HCT116 (cell line): ENCODE measurements at regions not wholly inside any gene's neighbourhood (a gene's known extent, or its start where the extent isn't known, plus 50 kb on each side); places are given as distances from the start of the nearest gene placed in this dataset.

ENCODE experiments used
- ATAC-seq: fragments of 200-7000 bp; cut with Tn5 transposase; 2 replicates; pipeline ENCODE4 v1.9.1; 2020; ENCODE audit warnings: mild to moderate bottlenecking, moderate library complexity
- BruUV-seq: library from RNA; stranded (reverse); fragments of 400-500 nt; replicated peaks from 2 replicates; lab custom pipeline; 2021; lab: Mats Ljungman, UMichigan
- CTCF ChIA-PET: fragments of 300-600 bp; sonication (Branson Sonifier 250); formaldehyde crosslinking; loops from one replicate; lab custom pipeline; 2021; ENCODE audit warnings: antibody characterized with exemption; lab: Charles Lee
- POLR2A ChIA-PET: fragments of 300-600, 350-600 bp; sonication (Branson Sonifier 250); formaldehyde crosslinking; loops from one replicate; lab custom pipeline; 2021; ENCODE audit warnings: antibody characterized with exemption; lab: Charles Lee
- RAD21 ChIA-PET, 2 experiments: fragments of 300-600 bp; sonication (Branson Sonifier 250); formaldehyde crosslinking; loops; one replicate each; lab custom pipeline; 2023; ENCODE audit warnings: low total read pairs in 2 of 2; ENCODE audit not compliant: uncharacterized antibody in 2 of 2, unreplicated experiment in 2 of 2, low non-redundant PET in 1 of 2; lab: Charles Lee
- DNase-seq: peaks from one replicate; pipeline ENCODE4 v3.0.0-alpha.2; 2010; ENCODE audit warnings: low read depth, low spot score
- H2AFZ ChIP-seq: fragments of 200-600 bp; shearing (Covaris generic), sonication (generic); 2 replicates; pipeline ENCODE4 v1.6.1; 2017; ENCODE audit warnings: low read depth, mixed run types, mixed read lengths, antibody characterized with exemption, low read length; ENCODE audit not compliant: poor library complexity, severe bottlenecking
- H3K27ac ChIP-seq: 2 replicates; pipeline ENCODE4 v1.5.1; 2012; ENCODE audit warnings: low read depth, low read length
- H3K27me3 ChIP-seq: fragments of 200-600 bp; sonication (generic); 2 replicates; pipeline ENCODE4 v1.6.1; 2016; ENCODE audit warnings: mixed run types, low read length, mixed read lengths; ENCODE audit not compliant: insufficient read depth
- H3K36me3 ChIP-seq, 2 experiments: fragments of 200-500 bp in 1 of 2; fragments of 200-600 bp in 1 of 2; sonication (Bioruptor generic) in 1 of 2; sonication (generic) in 1 of 2; 2 replicates each; pipeline versions ENCODE4 v1.5.1 to v1.6.1; 2014 to 2016; ENCODE audit warnings: low read length in 2 of 2, inconsistent platforms in 1 of 2, mixed read lengths in 1 of 2, mixed run types in 1 of 2; ENCODE audit not compliant: insufficient read depth in 2 of 2, control insufficient read depth in 1 of 2
- H3K4me1 ChIP-seq, 2 experiments: fragments of 200-600 bp in 1 of 2; sonication (generic) in 1 of 2; 2 replicates each; pipeline versions ENCODE4 v1.5.1 to v1.6.1; 2012 to 2017; ENCODE audit warnings: low read length in 2 of 2, inconsistent platforms in 1 of 2, mild to moderate bottlenecking in 1 of 2, mixed read lengths in 1 of 2, mixed run types in 1 of 2, moderate library complexity in 1 of 2; ENCODE audit not compliant: insufficient read depth in 2 of 2, control insufficient read depth in 1 of 2
- H3K4me2 ChIP-seq: fragments of 200-600 bp; sonication (generic); 2 replicates; pipeline ENCODE4 v1.6.1; 2017; ENCODE audit warnings: mixed run types, low read length, mixed read lengths
- H3K4me3 ChIP-seq, 2 experiments: fragments of 200-600 bp in 1 of 2; sonication (generic) in 1 of 2; replicated peaks in 1 of 2; 2 replicates each; pipeline ENCODE4 v1.5.1; 2011 to 2016; ENCODE audit warnings: low read length in 2 of 2, control low read depth in 1 of 2, low read depth in 1 of 2, mild to moderate bottlenecking in 1 of 2, mixed read lengths in 1 of 2, mixed run types in 1 of 2
- H3K79me2 ChIP-seq: fragments of 200-600 bp; sonication (generic); 2 replicates; pipeline ENCODE4 v1.6.1; 2017; ENCODE audit warnings: mild to moderate bottlenecking, mixed run types, low read length, moderate library complexity, mixed read lengths; ENCODE audit not compliant: insufficient read depth
- H3K9ac ChIP-seq: fragments of 200-600 bp; sonication (generic); 2 replicates; pipeline ENCODE4 v1.6.1; 2016; ENCODE audit warnings: low read length, mixed read lengths
- H3K9me2 ChIP-seq: fragments of 200-600 bp; sonication (generic), shearing (Covaris generic); 2 replicates; pipeline ENCODE4 v1.6.1; 2017; ENCODE audit warnings: mixed run types, mild to moderate bottlenecking, moderate library complexity; ENCODE audit not compliant: insufficient read depth
- H3K9me3 ChIP-seq, 2 experiments: fragments of 200-500 bp in 1 of 2; fragments of 200-600 bp in 1 of 2; sonication (Bioruptor generic) in 1 of 2; sonication (generic) in 1 of 2; 2 replicates each; pipeline ENCODE4 v1.6.1; 2014 to 2017; ENCODE audit warnings: low read length in 2 of 2, mixed read lengths in 2 of 2, inconsistent platforms in 1 of 2, low read depth in 1 of 2, mild to moderate bottlenecking in 1 of 2, mixed run types in 1 of 2, moderate library complexity in 1 of 2; ENCODE audit not compliant: control insufficient read depth in 1 of 2, insufficient read depth in 1 of 2
- H4K20me1 ChIP-seq: fragments of 200-600 bp; sonication (generic), shearing (Covaris generic); 2 replicates; pipeline ENCODE4 v1.6.1; 2017; ENCODE audit warnings: mixed run types, mild to moderate bottlenecking, moderate library complexity; ENCODE audit not compliant: insufficient read depth
- CBX3 ChIP-seq: IDR thresholded peaks from 2 replicates; pipeline ENCODE4 v1.6.1; 2012; ENCODE audit warnings: low read depth
- EGR1 ChIP-seq: IDR thresholded peaks from 2 replicates; pipeline ENCODE4 v1.6.1; 2012; ENCODE audit warnings: low read depth
- ELF1 ChIP-seq: IDR thresholded peaks from 2 replicates; pipeline ENCODE4 v1.6.1; 2012; ENCODE audit warnings: low read depth, borderline replicate concordance
- EZH2phosphoT487 ChIP-seq: fragments of 200-600 bp; IDR thresholded peaks from 2 replicates; pipeline ENCODE4 v1.6.1; 2018; ENCODE audit warnings: antibody characterized with exemption, borderline replicate concordance
- FOSL1 ChIP-seq: IDR thresholded peaks from 2 replicates; pipeline ENCODE4 v1.6.1; 2012; ENCODE audit warnings: low read depth
- JUND ChIP-seq: IDR thresholded peaks from 2 replicates; pipeline ENCODE4 v1.6.1; 2012
- POLR2A ChIP-seq: IDR thresholded peaks from 2 replicates; pipeline ENCODE4 v1.7.0; 2011; ENCODE audit warnings: borderline replicate concordance; ENCODE audit not compliant: insufficient read depth, insufficient read length; ENCODE audit errors: extremely low read depth
- POLR2AphosphoS5 ChIP-seq: IDR thresholded peaks from 2 replicates; pipeline ENCODE4 v1.6.1; 2011; ENCODE audit warnings: mild to moderate bottlenecking, low read depth, low read length, moderate library complexity
- RAD21 ChIP-seq: IDR thresholded peaks from 2 replicates; pipeline ENCODE4 v1.6.1; 2012; ENCODE audit warnings: low read depth, mild to moderate bottlenecking
- SIN3A ChIP-seq: IDR thresholded peaks from 2 replicates; pipeline ENCODE4 v1.6.1; 2012; ENCODE audit warnings: low read depth
- SRF ChIP-seq: IDR thresholded peaks from 2 replicates; pipeline ENCODE4 v1.6.1; 2012; ENCODE audit warnings: low read depth
- TCF7L2 ChIP-seq: IDR thresholded peaks from 2 replicates; pipeline ENCODE4 v1.7.0; 2011; ENCODE audit warnings: borderline replicate concordance, inconsistent platforms; ENCODE audit not compliant: insufficient read depth, insufficient read length; ENCODE audit errors: extremely low read depth
- YY1 ChIP-seq: IDR thresholded peaks from 2 replicates; pipeline ENCODE4 v1.6.1; 2011; ENCODE audit warnings: low read length, low read depth, moderate library complexity, mild to moderate bottlenecking; ENCODE audit not compliant: insufficient replicate concordance; ENCODE audit errors: extremely low read depth
- ZFX ChIP-seq: fragments of 450-650 bp; IDR thresholded peaks from 2 replicates; pipeline ENCODE4 v1.6.1; 2017
- ZNF274 ChIP-seq: fragments of 200-500 bp; sonication (Bioruptor generic); IDR thresholded peaks from 2 replicates; pipeline ENCODE4 v1.6.1; 2014; ENCODE audit warnings: mild to moderate bottlenecking, low read depth, low read length, inconsistent platforms
- intact Hi-C: fragments of 100-400 bp; cut with micrococcal nuclease; formaldehyde crosslinking; loops from 2 replicates; pipeline ENCODE4 v1.10.0; 2022
- TF ChIP-seq, protein P1 (sequence below), 3 experiments: fragments of 200-600 bp in 1 of 3; sonication (generic) in 1 of 3; IDR thresholded peaks in 2 of 3; conservative IDR thresholded peaks in 1 of 3; 2 replicates each; pipeline ENCODE4 v1.5.1; 2012 to 2017; ENCODE audit warnings: low read depth in 2 of 3, low read length in 2 of 3, antibody characterized with exemption in 1 of 3, borderline replicate concordance in 1 of 3, control low read depth in 1 of 3, mild to moderate bottlenecking in 1 of 3, mixed read lengths in 1 of 3, mixed run types in 1 of 3, moderate library complexity in 1 of 3; ENCODE audit not compliant: insufficient read depth in 1 of 3
- TF ChIP-seq, protein P2 (sequence below): IDR thresholded peaks from 2 replicates; pipeline ENCODE4 v1.6.1; 2012
- TF ChIP-seq, protein P3 (sequence below): IDR thresholded peaks from 2 replicates; pipeline ENCODE4 v1.6.1; 2012; ENCODE audit warnings: low read depth
- TF ChIP-seq, protein P4 (sequence below): IDR thresholded peaks from 2 replicates; pipeline ENCODE4 v1.6.1; 2012

DNA sequence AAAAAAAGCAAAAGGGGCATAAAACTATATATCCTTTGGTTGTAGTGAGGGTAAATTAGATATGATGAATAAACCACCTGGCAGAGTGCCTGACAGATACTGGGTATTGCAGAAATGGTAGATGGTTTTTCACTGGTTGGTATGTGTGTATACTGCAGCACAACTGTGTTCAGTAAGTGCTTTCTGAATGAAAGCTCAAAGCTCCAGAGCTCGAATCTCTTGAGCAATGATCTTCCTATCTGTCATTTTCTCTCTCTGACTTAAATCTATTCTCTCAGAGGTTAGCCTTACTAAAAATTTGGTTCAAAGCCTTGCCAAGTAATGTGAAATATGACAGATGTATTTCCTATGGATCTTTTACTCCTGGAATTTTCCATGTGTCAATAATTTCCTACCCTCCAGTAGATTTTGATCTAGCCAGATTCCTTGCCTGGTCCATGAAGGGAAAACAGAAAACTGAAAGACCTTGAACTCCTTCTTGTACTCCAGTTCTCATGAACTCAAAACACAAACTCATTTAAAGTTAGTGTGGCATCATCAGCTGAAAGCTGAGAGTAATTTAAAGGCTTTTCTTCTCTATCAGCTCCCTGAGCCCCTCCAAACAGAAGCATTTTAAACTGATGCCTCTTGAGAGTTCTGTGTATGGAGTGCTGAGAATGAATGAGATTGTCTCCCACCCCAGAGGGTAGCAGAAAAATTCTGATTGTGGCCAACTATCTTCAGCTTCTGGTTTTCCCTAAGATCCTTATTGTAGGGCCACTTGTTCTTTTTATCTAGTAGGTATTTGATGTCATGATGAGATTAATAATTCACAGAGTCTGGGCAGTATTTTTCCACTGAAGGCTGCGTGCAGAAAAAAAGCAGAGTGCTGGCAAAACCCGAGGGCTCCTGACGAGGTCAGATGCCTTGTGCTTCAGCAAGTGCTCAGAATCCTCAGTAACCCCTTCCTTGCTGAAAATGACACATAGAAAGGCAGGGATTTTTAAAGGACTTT is 363.4 kb upstream of the BOD1L1 start:
- H4K20me1 ChIP-seq = no peaks in the 10 kb centered on the region
- H3K9me2 ChIP-seq = no peaks in the 10 kb centered on the region
- no peaks in the 10 kb centered on the region for H3K27me3 ChIP-seq
- H3K4me2 ChIP-seq = no peak overlapping the region
- POLR2A ChIA-PET = no interaction called here
- no peak for DNase-seq
- no peak for TF ChIP-seq CBX3
- no peak for TF ChIP-seq FOSL1
- TF ChIP-seq, protein P1, sequence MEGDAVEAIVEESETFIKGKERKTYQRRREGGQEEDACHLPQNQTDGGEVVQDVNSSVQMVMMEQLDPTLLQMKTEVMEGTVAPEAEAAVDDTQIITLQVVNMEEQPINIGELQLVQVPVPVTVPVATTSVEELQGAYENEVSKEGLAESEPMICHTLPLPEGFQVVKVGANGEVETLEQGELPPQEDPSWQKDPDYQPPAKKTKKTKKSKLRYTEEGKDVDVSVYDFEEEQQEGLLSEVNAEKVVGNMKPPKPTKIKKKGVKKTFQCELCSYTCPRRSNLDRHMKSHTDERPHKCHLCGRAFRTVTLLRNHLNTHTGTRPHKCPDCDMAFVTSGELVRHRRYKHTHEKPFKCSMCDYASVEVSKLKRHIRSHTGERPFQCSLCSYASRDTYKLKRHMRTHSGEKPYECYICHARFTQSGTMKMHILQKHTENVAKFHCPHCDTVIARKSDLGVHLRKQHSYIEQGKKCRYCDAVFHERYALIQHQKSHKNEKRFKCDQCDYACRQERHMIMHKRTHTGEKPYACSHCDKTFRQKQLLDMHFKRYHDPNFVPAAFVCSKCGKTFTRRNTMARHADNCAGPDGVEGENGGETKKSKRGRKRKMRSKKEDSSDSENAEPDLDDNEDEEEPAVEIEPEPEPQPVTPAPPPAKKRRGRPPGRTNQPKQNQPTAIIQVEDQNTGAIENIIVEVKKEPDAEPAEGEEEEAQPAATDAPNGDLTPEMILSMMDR (IDR thresholded peaks at IDR 0.05 in 2 of 3, conservative IDR thresholded peaks at IDR 0.05 in 1 of 3; ENCODE audit: borderline replicate concordance in 1 of 3, insufficient read depth in 1 of 3, low read depth in 2 of 3, low read length in 2 of 3) = no peak
- TF ChIP-seq RAD21 = no peak
- no peak for TF ChIP-seq EGR1
- TF ChIP-seq YY1 = no peak
- TF ChIP-seq POLR2AphosphoS5 = no peak
- TF ChIP-seq TCF7L2 = no peak
- TF ChIP-seq ZFX = no peak
- TF ChIP-seq ZNF274 = no peak
- TF ChIP-seq EZH2phosphoT487 = no peak
- TF ChIP-seq, protein P2, sequence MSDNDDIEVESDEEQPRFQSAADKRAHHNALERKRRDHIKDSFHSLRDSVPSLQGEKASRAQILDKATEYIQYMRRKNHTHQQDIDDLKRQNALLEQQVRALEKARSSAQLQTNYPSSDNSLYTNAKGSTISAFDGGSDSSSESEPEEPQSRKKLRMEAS = no peak
- TF ChIP-seq SRF = no peak
- TF ChIP-seq, protein P3, sequence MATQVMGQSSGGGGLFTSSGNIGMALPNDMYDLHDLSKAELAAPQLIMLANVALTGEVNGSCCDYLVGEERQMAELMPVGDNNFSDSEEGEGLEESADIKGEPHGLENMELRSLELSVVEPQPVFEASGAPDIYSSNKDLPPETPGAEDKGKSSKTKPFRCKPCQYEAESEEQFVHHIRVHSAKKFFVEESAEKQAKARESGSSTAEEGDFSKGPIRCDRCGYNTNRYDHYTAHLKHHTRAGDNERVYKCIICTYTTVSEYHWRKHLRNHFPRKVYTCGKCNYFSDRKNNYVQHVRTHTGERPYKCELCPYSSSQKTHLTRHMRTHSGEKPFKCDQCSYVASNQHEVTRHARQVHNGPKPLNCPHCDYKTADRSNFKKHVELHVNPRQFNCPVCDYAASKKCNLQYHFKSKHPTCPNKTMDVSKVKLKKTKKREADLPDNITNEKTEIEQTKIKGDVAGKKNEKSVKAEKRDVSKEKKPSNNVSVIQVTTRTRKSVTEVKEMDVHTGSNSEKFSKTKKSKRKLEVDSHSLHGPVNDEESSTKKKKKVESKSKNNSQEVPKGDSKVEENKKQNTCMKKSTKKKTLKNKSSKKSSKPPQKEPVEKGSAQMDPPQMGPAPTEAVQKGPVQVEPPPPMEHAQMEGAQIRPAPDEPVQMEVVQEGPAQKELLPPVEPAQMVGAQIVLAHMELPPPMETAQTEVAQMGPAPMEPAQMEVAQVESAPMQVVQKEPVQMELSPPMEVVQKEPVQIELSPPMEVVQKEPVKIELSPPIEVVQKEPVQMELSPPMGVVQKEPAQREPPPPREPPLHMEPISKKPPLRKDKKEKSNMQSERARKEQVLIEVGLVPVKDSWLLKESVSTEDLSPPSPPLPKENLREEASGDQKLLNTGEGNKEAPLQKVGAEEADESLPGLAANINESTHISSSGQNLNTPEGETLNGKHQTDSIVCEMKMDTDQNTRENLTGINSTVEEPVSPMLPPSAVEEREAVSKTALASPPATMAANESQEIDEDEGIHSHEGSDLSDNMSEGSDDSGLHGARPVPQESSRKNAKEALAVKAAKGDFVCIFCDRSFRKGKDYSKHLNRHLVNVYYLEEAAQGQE = no peak
- TF ChIP-seq POLR2A = no peak
- TF ChIP-seq, protein P4, sequence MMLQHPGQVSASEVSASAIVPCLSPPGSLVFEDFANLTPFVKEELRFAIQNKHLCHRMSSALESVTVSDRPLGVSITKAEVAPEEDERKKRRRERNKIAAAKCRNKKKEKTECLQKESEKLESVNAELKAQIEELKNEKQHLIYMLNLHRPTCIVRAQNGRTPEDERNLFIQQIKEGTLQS = no peak
- TF ChIP-seq JUND = no peak
- TF ChIP-seq SIN3A = no peak
- no peak for TF ChIP-seq ELF1
- no peak overlapping the region for H2AFZ ChIP-seq
- RAD21 ChIA-PET = no interaction called here
- no peak overlapping the region for H3K9ac ChIP-seq
- BruUV-seq = no TSS peak
- no peak for ATAC-seq
- H3K4me1 ChIP-seq = no peaks in the 10 kb centered on the region
- H3K27ac ChIP-seq = no peak overlapping the region
- intact Hi-C loops = no loop called here
- CTCF ChIA-PET = no interaction called here
- H3K4me3 ChIP-seq = no peak overlapping the region
- H3K79me2 ChIP-seq = no peaks in the 10 kb centered on the region
- no peaks in the 10 kb centered on the region for H3K36me3 ChIP-seq
- H3K9me3 ChIP-seq = peaks cover 3 to 16% of the 10 kb centered on the region in 2 experiments; a peak in 2 of 4 replicates
